Activated T-helper 9 cell treated with anti-CD3 and anti-CD28 coated beads, Interleukin-2, amount 50 U/mL, for 16 hours (primary cell): ENCODE measurements at regions not wholly inside any gene's neighbourhood (a gene's known extent, or its start where the extent isn't known, plus 50 kb on each side); places are given as distances from the start of the nearest gene placed in this dataset.
A peak's percentile ranks its signal among the peaks of the same experiment; 100 is the strongest.

Source experiments
- DNase-seq: peaks from one replicate; pipeline ENCODE4 v3.0.0-alpha.2; 2020; ENCODE audit warnings: low read depth

GRCh38 chr7:112882991-112883390 is 92.8 kb upstream of the TMEM168 start:
- DNase-seq: no peak

DNA sequence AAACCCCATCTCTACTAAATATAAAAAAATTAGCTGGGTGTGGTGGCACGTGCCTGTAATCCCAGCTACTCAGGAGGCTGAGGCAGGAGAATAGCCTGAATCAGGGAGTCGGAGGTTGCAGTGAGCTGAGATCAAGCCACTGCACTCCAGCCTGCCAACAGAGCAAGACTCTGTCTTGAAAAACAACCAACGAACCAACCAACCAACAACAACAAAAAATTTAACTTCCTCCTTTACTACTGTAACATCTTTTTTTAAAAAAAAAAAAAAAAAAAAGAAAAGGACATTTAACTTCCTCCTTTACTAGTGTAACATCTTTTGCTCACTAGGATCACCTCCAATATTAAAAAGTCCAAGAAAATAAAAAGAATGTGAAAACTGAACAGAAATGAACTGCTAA is 92.3 kb upstream of the TMEM168 start:
- no peak for DNase-seq

DNA sequence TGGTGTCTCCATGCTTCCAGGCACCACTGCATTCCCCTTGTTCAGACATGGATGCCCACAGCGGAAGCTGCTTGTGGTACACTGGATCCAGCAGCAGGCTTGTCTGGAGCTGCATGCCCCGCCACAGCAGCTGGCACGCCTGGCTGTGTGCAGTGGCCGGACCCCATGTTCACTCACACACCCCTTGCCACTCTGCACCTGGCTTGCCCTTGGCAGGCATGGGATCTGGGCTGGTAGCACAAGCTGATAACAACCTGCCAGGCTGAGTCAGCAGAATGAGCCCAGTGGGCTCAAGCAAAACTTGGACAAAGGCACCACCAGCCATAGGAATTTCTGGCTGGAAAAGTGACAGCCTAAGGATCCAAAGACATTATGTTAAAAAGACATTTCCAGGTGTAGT is 91.8 kb upstream of the TMEM168 start:
- DNase-seq: no peak

- DNase-seq: no peak
These were observed 90.7 kb upstream of the TMEM168 start for GRCh38 chr7:112880818-112881418.

DNA sequence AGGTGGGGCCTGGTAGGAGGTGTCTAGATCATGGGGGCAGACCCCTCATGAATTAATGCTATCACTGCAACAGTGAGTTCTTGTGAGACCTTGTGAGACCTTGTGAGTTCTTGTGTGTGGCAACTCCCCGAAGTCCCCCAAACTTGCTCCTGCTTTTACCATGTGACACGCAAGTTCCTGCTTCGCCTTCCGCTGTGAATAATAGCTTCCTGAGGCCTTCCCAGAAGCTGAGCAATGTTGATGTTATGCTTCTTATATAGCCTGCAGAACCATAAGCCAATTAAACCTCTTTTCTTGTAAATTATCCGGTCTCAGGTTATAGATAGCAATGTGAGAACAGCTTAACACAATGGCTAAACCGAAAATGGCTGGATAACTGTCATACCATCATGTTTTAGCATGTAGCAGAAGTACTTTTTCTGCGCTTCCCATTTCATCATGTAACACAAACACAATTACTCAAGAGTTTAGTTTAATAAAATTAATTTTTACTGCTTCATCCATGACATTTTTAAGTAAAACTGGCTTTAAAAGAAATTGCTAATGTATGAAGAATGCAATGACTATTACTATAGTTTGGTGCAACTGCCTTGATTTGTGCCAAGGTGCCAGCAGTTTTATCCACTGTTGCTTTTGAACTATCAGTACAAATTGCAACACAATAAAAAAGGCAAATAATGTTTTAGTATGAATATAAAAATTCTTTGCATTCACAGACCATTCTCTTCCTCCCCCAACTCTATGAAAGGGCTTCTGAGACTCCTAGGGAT is 87.7 kb upstream of the TMEM168 start:
- DNase-seq: no peak

DNA sequence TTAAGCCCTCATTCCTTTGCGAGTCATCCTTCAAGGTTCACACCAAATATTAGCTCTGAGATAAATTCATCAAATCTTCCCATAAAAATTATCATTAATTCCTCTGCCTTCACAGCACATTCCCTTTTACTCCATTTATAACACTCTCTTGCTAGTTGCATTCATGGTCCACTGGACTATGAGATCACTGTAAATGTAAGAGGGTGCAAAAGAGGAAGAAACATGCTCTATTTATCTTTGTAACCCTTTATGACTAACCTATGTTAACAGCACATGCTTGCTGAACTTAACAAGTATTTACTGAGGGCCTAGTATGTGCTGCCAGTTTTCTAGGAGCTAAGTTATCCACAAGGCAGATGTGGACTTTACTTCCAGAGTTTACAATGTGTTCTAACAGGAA is 86.7 kb upstream of the TMEM168 start:
- DNase-seq: no peak

DNA sequence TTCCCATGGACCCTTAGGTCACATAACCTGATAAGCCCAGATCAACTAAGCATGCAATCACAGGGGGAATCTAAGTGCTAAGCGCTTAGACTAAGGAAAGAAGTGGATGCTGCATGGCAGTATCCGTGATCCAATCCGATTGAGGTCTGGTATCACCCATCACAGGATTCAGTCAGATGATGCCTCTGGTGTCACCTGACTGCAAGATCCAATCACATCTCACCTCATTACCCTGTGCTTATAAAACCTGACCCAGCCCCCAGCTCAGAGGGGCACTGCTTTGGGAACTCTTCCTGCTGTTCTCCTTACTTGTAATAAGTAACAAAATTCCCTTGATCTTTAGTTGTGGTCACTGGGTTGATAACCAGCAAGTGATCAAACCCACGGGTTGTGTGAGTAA is 84.7 kb upstream of the TMEM168 start:
- no peak for DNase-seq

DNA sequence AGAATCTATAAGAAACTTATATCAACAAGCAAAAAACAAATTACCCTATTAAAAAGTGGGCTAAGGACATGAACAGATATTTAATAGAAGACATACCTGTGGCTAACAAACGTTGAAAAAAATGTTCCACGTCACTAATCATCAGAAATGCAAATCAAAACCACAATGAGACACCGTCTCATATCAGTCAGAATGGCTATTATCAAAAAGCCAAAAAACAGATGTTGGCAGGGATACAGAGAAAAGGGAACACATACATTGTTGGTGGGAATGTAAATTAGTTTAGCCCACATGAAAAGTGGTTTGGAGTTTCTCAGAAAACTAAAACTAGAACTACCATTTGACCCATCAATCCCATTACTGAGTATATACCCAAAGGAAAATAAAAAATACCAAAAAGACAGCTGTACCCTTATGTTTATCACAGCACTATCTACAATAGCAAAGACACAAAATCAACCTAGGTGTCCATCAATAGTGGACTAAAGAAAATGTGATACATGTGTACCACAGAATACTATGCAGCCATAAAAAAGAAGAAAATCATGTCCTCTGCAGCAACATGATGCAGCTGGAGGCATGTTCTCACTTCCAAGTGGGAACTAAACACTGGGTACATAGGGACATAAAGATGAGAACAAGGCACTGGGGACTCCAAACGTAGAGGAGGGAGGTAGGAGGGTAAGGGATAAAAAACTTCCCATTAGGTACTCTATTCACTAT is 83.8 kb upstream of the TMEM168 start:
- DNase-seq: no peak

GRCh38 chr7:112869111-112869774 is 79.0 kb upstream of the TMEM168 start:
- DNase-seq: peak; percentile 13

- no peak for DNase-seq
These were observed 78.4 kb upstream of the TMEM168 start for GRCh38 chr7:112868609-112869008.

DNA sequence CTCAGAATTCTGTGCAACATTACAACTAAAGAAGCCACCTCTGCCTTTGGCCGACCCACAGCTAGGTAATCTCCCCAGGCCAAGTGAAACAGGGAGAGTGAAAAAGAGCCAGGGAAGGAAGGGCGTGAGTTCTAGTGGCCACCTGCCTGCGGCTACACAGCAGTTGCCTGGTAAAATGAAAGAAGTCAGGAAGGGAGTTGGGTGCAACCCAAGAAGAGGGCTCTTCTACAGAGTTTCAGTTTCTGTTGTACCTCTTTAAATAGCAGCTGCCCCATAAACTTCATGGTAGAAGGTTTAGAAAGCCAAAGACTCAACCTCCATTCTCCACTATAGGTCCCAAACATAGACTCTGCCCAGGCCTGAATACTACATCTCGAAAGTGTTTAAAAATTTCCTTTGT is 76.2 kb upstream of the TMEM168 start:
- no peak for DNase-seq

DNA sequence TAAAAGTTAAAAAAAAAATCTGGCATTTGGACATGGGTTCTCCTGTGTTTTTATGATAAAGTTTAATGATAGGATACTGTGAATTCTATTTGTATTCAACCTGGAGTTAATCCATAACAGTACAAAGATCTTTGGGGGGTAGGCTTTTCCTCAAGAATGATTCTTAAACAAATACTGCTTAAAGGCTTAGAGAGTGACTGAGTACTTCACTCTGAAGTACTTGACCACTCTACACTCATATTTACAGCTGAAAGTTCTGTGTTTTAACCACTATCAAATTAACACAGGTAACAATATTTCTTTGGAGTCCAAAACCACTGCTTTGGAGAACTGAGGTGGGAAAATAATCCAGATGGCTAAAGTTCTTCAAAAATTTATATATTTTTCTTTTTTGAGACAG is 74.2 kb upstream of the TMEM168 start:
- no peak for DNase-seq

GRCh38 chr7:112858838-112859237 is 68.6 kb upstream of the TMEM168 start:
- no peak for DNase-seq

DNA sequence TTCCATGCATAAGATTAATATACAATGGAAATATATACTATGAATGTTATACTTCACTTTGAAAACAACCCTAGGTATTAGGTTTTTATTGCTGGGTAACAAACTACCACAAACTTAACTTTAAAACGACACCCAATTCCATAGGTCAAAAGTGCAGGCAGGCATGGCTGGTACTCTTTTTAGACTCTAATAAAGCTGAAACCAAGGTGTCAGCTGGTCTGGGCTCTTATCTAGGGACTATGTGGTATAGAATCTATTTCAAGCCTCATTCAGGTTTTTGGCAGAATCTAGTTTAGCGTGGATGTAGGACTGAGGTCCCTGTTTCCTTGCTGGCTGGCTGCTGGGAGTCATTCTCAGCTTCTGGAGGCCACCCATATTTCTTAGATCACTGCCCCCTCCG is 65.0 kb upstream of the TMEM168 start:
- DNase-seq: no peak

DNA sequence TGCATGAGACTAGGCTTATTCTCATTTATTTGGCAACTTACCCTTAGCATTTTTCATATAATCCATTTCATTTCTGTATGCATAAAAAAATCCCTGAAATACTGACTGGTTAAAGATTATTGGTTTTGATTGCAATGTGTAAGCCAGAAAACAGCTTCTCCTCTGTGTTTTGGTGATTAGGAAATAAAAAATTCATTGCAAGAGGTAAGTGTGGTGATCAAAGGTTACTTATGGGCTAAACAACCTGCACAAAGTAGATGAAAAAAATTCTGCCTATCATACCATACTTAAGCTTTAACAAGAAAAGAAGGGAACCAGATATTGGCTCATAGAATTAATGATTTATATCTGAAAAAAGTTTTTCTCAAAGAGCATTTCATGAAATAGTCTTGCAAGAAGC is 64.0 kb upstream of the TMEM168 start:
- DNase-seq: no peak

GRCh38 chr7:112853422-112853821 is 63.2 kb upstream of the TMEM168 start:
- no peak for DNase-seq

DNA sequence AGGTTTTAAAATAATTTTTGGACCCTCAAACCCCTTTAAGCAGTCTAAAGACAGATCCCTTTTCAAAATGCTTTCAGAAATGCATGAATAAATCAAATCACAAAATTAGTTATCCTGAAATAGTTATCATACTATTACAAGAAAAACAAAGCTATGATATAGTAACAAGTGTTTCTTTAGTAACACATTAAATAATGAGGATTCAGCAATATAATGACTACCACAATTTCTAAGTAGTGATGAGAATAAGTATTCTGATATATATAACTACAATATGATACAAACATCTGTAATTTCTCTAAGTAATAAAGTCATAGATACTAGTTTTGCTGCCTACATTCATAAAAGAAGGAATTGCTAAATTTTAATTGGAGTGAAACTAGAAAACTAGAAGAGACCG is 53.0 kb upstream of the TMEM168 start:
- DNase-seq: no peak
